Epithelial cell of esophagus (primary cell): ENCODE measurements at regions not wholly inside any gene's neighbourhood (a gene's known extent, or its start where the extent isn't known, plus 50 kb on each side); places are given as distances from the start of the nearest gene placed in this dataset.
A peak's percentile ranks its signal among the peaks of the same experiment; 100 is the strongest.

Experiments used
- DNase-seq: peaks from one replicate; pipeline ENCODE4 v3.0.0; 2010; ENCODE audit warnings: low read depth
- H3K4me3 ChIP-seq: 2 replicates; pipeline ENCODE4 v1.5.1; 2011; ENCODE audit warnings: mild to moderate bottlenecking, low read length, control low read depth
- TF ChIP-seq, protein P1 (sequence below): IDR thresholded peaks from 2 replicates; pipeline ENCODE4 v1.5.1; 2011; ENCODE audit warnings: low read depth, mild to moderate bottlenecking, low read length, control low read depth, inconsistent platforms; ENCODE audit not compliant: insufficient read depth; ENCODE audit errors: missing control alignments

DNA sequence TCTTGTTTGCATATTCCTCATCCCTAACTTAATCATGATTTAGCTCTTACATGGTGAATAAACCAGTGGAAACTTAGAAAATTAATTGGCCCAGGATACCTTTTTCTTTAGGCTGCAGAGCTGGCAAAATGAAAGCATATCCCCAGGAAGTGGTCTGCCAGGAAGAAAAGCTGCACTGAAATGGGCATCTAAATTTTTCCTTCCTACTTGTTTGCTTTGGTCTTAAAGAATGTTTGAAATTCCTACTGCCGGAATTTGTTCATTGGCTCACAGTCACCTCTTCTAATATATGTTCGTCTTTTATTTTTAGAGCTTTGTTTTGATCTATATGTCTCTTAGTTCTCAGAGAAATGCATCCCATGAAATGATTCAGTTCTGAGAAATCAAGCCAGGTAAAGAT lies 113.2 kb upstream of the ELL2 start:
- TF ChIP-seq, protein P1, sequence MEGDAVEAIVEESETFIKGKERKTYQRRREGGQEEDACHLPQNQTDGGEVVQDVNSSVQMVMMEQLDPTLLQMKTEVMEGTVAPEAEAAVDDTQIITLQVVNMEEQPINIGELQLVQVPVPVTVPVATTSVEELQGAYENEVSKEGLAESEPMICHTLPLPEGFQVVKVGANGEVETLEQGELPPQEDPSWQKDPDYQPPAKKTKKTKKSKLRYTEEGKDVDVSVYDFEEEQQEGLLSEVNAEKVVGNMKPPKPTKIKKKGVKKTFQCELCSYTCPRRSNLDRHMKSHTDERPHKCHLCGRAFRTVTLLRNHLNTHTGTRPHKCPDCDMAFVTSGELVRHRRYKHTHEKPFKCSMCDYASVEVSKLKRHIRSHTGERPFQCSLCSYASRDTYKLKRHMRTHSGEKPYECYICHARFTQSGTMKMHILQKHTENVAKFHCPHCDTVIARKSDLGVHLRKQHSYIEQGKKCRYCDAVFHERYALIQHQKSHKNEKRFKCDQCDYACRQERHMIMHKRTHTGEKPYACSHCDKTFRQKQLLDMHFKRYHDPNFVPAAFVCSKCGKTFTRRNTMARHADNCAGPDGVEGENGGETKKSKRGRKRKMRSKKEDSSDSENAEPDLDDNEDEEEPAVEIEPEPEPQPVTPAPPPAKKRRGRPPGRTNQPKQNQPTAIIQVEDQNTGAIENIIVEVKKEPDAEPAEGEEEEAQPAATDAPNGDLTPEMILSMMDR: no peak
- DNase-seq: no peak

DNA sequence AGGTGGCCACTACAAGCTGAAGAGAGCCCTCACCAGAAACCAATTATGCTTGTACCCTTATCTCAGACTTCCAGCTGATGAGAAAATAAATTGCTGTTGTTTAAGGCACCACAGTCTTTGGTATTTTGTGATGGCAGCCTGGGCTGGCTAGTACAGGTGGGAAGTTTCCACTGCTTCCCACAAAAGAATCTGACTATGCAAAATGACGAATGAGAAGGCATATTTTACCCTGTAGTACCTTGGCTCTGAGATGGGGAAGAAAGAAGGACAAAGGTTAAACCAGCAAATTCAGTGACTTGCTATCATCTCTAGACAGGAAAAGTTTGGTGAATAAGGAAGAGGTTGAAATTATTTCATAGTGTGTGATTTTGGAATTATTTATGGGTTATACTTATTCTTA lies 112.8 kb upstream of the ELL2 start:
- TF ChIP-seq, protein P1: no peak
- DNase-seq: no peak
- no peak overlapping the region for H3K4me3 ChIP-seq

More for the DNA sequence above, 113.2 kb upstream of the ELL2 start:
- no peak overlapping the region for H3K4me3 ChIP-seq

DNA sequence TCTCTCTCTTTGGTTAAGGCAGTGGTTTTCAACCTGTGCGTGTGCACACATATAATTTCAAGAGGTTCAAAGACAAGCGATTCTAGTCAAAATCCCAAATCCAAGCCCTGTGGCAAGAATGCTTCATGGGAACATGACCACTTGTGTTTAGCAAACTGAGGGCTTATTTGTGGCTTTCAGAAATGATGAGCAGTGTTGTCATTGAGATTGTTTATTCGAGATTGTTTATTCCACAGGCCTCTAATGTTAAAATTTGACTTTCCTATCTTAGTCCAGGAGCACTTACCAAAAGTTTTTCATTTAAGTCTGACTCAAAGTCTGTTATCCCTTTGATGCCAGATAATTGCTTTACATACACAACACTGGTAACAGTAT lies 111.1 kb upstream of the ELL2 start:
- no peak for DNase-seq
- H3K4me3 ChIP-seq: no peak overlapping the region
- TF ChIP-seq, protein P1: no peak

DNA sequence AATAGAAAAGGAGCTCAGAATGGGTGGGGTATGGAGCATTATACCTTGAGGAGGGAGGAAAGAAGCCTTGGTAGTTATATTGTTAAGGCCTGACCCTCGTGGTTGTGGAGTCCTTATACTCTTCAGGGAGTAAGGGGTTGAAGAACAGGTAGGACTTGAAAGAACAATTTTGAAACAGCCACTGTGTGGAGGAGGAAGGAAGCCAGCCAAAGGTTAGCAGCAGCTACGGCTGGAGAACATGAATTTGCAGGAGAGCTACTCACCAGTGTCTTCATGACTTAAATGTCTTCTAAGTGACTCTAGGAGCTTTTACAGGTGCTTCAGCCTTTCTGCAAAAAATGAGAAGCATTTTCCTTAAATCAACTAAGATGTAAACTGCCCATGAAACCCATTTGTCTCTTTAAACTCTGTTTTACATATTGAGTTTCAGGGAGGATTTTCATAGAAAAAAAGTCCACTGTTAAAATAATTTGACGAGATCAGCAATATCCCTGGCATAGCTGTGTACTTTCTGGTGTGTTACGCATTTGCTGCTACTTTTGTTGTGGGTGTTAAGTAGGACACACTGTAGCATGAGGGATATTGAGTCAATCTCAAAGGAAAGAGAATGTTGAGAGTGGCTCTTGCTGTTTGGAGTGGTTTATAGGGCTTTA lies 110.6 kb upstream of the ELL2 start:
- no peak overlapping the region for H3K4me3 ChIP-seq
- peak; percentile 33 for DNase-seq
- TF ChIP-seq, protein P1: no peak

DNA sequence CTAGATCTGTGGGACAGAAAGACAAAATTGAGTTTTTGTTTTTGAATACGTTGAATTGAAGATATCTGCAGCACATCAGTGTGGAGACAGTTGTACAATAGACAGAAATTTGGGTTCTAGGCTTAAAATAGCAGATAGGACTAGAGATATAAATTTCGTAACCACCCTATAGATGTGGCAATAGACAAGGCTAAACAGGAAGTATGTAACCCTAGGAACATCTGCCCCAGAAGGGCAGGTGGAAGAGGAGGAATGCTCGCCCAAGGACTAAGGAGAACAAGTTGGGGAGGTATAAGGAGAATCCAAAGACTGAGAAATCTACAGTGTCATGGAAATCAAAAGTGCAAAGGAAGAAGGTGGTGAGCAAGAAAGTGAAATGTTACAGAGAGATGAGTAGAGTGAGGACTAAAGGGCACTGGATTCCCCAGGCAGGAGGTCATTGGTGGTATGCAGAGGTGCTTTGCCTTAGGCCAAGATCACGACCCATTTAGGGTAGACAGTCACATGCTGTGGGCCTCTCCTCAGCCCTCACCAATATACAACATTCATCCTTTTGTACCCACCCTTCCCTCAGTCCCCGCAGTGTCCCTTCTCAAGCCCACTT lies 109.1 kb upstream of the ELL2 start:
- H3K4me3 ChIP-seq: no peak overlapping the region
- peak; percentile 45 for DNase-seq
- TF ChIP-seq, protein P1: no peak

DNA sequence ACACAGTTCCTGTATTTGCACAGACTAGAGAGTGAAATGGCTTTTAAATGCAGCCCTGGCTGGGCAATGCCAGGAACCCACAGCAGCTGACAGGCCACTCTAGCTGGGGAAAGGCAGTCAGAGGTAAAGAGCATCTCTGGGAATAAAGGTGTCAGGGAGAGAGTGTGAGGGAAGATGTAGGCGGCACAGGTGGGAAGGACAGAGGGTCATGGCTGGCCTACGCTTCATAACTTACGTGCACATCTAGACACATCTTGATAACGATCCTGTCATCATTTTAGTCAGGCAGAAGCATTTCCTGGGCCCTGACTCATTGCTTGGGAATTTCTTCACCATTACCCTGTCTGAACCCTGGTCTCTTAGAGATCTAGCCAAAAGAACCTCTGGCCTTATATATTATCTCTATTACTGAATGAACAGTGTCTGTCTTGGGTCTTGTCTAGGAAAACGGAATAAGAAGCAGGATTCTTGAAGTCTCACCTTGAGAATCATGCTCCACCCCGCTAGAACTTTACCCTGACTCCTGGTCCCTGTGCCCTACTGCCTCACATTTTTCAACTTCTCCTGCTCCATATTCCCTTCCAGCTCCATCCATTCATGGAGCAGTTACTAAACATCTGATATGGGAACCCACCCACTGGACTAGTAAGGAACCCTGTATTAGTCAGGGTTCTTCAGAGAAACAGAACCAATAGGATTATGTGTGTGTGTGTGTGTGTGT lies 106.4 kb upstream of the ELL2 start:
- peak; percentile 92 for DNase-seq
- H3K4me3 ChIP-seq: no peak overlapping the region
- TF ChIP-seq, protein P1: no peak
